Pulmonary artery endothelial cell (primary cell): ENCODE measurements at regions not wholly inside any gene's neighbourhood (a gene's known extent, or its start where the extent isn't known, plus 50 kb on each side); places are given as distances from the start of the nearest gene placed in this dataset.
"Not testable (repeated sequence)": the region's sequence is repeated elsewhere in the genome, so short reads cannot be mapped to it uniquely, and the experiment has no call there.

ENCODE experiments used
- DNase-seq: peaks from one replicate; pipeline ENCODE4 v3.0.0-alpha.2; 2011; ENCODE audit warnings: low read depth, low spot score

DNA sequence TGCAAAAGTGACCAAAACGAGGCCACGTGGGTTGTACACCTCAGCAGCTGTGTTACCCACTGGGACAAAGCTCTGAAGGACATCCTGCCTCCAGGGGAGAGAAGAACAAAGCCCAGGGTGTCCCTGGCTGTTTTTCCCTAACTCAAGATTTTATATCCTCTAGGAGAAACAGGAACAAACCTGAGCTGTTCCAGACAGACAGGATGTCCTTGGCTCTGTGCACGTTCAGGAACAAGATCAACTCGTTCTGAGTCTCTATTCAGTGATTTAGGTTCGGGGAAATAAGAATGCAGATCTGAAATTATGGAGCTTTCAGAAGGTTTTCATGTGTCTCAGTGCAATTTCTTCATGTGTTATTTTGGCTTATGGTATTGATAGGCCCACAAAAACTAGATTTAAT is 465.3 kb downstream of the TMEM121 start:
- DNase-seq = not testable (repeated sequence)

DNA sequence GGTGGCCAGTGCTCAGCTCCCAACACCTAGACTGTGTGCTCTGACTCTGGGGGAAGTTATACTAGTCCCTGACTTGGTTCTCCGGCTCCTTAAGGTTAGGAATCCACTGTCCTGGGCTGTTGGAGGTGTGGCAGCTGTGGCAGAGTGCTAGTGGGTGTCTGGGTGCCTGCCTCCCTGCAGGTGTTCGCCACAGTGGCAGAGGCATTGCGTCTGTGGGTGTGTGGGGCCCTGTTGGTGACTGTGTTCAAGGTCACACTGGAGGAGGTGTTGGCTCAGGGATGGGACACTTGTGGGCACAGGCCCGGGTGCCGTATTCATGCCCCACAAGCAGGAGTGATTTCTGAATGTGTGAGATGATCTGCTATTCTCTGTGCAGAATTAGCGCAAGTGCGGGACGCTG is 467.4 kb downstream of the TMEM121 start:
- no peak for DNase-seq

DNA sequence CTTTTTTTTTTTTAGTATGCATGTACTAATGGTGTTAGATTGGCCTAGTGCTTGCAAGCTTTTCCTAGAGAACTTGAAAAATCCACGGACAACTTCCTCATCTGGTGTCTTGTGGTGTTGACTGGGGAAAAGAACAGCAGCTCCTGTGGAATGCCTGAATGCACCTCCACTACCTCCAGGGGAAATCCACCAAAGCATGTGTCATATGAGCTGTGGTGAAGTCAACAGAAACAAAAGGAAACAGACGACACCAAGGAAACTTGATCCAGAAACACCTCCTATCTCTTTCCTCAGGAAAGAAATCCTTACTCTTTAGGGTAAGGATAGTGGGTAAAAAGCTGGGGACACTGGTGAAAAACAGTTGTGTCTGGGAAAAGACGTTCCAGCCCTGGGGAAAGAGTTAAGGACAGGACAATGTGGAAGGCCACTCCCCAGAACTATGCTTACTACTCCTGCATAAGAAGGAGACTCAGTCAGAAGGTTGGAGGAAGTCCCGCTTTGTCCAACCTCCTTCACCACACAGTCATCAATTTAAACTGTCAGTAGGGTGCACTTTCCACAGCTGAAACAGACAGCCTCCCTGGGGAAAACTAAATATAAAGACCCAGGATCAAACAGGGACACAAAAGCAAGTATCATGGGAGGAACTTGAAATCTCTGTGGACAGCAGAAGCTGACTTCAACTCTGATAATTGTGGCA is 468.8 kb downstream of the TMEM121 start:
- not testable (repeated sequence) for DNase-seq

DNA sequence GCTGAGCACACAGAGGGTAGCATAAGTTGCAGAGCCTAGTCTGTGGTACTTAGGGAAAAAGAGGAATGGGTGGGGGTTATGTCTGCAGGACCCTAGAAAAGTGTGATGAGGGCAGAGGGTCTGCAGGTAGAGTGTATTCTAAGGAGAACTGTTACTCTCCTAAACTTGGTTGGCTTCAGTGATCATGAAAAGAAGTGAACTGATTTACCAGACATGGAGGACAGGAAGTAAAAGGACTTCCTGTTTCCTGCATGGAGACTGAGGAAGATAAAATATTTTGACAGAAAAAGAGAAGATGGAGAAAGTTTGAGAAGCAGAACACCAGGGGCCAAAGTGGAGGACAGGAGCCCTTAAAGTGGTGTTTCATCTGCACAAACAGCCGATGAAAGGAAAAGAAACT is 472.2 kb downstream of the TMEM121 start:
- DNase-seq = not testable (repeated sequence)

DNA sequence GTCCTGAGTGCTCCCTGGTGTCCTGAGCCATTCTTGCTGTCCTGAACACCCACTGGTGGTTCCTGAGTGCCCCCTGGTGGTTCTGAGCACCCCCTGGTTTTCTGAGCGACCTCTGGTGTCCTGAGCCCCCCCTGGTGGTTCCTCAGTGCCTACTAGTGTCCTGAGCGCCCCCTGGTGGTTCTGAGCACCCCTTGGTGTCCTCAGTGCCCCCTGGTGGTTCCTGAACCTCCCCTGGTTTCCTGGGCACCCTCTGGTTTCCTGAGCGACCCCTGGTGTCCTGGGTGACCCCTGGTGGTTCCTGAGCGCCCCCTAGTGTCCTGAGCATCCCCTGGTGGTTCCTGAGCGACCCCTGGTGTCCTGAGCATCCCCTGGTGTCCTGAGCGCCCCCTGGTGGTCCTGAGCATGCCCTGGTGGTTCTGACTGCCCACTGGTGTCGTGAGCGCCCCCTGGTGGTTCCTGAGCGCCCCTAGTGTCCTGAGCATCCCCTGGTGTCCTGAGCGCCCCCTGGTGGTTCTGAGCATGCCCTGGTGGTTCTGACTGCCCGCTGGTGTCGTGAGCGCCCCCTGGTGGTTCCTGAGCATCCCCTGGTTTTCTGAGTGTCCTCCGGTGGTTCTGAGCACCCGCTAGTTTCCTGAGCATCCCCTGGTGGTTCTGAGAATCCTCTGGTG is 473.1 kb downstream of the TMEM121 start:
- peak; percentile 7 for DNase-seq

DNA sequence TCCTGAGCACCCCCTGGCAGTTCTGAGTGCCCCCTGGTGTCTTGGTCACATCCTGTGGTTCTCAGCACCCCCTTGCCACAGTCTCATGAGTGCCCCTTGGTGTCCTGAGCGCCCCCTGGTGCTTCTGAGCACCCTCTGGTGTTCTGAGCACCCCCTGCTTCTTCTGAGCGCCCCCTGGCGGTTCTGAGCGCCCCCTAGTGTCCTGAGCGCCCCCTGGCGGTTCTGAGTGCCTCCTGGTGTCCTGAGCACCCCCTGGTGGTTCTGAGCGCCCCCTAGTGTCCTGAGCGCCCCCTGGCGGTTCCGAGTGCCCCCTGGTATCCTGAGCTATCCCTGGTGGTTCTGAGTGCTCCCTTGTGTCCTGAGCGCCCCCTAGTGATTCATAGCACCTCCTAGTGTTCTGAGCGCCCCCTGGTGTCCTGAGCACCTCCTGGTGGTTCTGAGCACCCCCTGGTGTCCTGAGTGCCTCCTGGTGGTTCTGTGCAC is 473.7 kb downstream of the TMEM121 start:
- not testable (repeated sequence) for DNase-seq

DNA sequence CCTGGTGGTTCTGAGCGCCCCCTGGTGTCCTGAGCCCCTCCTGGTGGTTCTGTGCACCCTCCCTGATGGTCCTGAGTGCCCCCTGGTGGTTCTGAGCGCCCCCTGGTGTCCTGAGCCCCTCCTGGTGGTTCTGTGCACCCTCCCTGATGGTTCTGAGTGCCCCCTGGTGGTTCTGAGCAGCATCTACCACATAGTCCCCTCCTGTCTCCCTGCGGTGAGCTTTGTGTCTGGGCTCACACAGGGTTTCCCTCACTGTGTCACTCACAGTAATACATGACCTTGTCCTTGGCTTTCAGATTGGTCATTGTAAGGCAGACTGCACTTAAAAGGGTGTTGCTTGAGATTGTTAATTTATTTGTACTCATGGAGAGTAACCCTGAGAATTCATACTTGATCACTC is 474.9 kb downstream of the TMEM121 start:
- DNase-seq = not testable (repeated sequence)

DNA sequence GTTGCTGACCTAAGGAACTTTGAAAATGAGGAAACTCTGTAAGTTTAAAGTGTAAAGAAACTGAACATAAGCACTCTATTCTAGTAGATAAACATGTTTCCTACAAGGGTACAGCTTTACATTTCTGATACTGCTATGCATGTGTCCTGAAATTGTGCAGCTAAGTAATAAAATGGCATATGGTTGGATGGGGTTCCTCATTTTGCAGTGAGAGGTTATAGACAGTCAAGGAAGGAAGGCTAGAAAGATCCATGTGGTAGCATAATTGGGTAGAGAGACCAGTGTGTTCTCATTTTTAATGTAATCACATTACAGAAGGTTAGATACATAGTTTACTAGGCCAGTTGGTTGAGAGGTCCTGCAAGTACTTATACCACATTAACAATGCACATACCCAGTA is 477.0 kb downstream of the TMEM121 start:
- no peak for DNase-seq

DNA sequence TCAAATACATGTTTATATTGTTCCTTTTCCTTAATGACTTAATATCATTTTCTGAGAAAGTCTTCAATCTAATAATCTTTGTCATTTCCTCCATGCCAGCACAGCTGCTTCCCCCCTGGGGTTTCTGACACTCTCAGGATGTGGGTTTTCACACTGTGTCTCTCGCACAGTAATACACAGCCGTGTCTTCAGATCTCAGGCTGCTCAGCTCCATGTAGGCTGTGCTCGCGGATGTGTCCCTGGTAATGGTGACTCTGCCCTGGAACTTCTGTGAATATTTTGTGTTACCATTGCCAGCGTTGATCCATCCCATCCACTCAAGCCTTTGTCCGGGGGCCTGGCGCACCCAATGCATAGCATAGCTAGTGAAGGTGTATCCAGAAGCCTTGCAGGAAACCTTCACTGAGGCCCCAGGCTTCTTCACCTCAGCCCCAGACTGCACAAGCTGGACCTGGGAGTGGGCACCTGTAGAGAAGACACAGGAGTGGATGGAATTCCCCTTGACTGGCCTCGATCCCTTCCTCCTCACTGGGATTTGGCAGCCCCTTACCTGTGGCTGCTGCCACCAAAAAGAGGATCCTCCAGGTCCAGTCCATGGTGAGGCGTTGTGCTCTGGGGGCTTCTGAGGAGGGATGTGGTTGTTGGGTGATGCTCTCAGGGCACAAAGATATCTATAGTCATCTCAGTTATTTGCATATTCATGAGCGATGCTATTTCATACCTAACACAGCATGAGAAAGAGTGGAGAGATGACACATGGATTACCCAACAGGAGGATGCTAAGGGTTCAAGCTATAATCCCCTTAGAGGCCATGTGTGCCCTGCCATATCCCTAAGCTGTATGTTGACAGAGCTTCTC is 478.8 kb downstream of the TMEM121 start:
- not testable (repeated sequence) for DNase-seq

DNA sequence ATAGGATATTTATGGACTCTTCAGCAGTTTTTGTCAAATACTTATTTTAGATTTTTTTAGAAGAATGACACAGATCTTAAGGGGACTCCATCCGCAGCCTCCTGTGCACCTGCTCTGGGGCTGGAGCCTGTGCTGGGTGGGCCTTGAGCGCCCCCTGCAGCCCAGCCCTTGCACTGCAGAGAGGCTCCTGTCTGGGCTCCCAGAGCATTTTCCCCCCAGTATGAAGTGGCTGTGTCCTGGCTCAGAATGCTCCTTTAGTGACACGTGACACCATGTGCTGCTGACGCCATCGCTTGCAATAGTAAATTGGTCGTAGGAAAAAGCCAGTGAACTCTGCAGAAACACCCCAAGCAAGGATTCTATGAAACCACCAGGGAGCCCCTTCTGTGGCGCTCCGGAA is 479.7 kb downstream of the TMEM121 start:
- DNase-seq = not testable (repeated sequence)

DNA sequence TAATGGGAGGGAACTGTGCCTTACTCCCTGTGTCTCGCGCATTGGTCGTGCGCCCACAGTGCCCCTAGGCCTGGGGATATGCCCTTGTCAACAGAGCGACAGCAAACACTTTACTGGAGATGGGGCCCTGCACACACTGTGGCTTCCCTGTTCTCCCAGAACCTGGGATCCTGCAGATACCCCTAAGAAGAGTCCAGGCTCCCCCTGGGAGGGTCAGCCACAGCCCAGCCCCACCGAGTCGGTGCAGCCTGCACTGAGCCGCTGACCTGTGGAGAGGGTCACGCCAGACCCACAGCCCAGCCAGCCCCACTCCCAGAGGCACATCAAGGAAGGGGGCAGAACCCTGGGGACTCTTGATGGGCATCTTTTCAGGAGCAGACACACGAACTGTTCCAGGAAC is 480.3 kb downstream of the TMEM121 start:
- not testable (repeated sequence) for DNase-seq

DNA sequence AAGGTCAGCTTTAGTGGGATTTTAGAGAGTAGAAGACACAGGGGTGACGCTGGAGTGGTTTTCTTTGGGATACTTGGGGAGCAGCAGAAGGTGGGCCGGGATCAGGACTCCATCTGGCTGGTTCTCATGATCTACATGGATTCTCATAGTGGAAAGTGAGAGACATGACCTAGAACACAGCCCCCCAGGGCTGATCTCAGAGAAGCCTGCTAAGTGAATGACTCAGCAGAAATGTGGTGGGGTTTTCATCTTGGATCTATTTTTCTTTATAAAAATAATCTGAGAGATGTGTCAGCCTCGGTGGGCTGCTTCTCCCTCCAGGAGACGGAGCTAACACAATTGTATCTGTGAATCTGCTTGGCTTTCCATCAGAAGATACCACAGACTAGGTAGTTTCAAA is 484.4 kb downstream of the TMEM121 start:
- DNase-seq = no peak

DNA sequence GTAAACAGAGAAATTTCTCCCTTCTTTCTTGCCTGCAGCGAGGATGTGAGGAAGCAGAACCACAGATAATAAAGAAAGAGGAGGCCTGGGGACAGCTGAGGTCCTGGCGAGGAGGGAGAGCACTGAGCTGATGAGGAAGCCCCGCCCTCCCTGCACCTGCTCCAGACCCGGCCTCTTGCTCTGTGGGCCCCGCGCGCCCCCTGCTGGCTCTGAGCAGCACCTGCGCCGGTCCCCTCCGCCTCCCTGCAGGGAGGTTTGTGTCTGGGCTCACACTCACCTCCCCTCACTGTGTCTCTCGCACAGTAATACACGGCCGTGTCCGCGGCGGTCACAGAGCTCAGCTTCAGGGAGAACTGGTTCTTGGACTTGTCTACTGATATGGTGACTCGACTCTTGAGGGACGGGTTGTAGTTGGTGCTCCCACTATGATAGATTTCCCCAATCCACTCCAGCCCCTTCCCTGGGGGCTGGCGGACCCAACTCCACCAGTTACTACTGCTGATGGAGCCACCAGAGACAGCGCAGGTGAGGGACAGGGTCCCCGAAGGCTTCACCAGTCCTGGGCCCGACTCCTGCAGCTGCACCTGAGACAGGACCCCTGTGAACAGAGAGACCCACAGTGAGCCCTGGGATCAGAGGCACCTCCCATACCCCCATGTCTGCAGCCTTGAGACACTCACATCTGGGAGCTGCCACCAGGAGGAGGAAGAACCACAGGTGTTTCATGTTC is 485.4 kb downstream of the TMEM121 start:
- DNase-seq = not testable (repeated sequence)

DNA sequence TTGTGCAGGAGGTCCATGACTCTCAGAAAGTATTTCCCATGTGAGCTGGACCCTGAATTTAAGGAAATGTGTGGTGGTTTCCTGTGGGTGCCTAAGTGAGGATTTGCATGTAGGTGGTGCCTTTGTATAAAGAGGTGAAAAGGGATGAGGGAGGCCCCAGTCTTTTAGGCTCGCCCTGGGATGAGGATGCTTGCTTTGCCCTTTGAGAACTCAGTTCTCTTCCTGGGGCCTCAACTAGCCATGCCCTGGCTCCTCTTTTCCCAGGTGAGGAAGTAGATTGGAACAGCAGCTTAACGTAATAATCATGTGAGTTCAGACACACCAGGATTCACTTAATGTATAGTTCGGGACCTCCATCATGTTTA is 486.0 kb downstream of the TMEM121 start:
- not testable (repeated sequence) for DNase-seq

DNA sequence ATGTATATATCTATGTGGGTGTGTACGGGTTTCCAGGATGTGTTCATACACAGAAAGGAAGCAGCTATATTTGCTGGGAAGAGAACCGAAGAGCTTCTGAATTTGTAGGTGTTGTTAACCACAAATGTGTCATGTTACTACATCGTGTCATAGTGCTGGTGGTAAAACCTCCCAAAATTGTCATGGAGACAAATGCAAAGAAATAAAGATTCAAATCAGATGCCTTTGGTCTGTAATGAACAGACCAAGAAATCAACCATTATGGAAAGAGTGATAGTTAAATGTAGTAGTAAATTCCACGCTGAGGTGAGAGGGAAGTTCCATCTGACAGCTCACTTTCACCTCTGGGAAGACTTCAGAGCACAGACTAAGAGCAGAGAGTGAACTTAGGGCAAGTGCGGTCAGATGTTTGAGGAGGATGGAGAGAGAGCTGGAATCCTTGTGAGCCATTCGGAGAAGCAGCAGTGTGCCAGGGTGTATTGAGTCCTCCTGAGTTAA is 487.5 kb downstream of the TMEM121 start:
- DNase-seq = no peak

DNA sequence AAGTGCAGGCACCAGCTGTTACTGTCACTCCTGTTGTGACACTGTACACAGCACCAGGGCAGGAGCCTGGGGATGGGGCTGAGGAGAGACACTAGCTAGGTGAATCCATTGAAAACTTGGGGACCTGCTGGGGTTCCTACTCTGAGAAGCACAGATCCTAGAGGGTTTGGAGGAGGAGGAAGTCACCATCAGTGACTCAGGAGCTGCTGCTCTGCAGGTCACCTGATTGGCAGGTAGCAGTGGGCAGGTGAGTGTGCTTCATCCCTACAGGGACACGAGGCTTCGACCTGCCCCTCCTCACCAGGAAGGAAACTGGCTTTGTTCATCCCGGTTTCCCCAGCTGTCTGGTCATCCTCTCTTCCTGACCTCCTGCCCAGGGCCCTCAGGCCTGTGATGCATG is 491.6 kb downstream of the TMEM121 start:
- not testable (repeated sequence) for DNase-seq

DNA sequence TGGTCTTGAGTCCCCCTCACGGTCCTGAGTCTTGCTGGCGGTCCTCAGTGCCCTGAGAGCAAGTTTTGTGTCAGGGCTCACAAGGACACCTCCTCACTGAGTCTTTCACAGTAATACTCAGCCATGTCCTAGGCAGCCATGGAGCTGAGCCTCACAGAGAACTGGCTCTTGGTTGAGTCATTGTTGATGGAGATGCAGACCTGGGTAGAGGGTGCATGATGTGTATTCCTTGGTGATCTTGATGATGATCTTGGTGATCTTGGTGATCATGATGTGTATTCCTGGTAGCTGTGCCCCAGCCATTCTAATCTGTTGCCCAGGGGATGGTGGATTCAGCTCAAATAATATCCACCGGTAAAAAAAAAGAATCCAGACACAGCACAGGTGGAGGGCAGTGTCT is 495.4 kb downstream of the TMEM121 start:
- no peak for DNase-seq

DNA sequence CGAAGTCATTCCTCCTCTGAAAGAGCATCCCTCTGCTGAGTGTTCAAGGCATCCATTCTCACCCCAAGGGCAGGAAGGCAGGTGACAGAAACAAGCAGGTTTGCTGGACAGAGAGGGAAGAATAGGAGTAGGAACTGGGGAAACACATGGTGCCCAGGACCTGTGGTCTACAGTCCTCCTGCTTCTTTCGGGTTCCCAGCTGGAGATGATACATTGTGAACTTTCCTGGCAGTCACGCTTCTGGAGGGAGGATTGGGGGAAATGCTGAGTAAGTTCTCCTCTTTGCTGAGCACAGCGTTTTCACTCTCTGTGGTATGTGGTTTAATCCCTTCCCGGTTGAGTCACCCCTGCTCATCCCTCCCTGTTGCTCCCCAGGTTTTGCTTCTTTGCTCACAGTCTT is 496.3 kb downstream of the TMEM121 start:
- not testable (repeated sequence) for DNase-seq

DNA sequence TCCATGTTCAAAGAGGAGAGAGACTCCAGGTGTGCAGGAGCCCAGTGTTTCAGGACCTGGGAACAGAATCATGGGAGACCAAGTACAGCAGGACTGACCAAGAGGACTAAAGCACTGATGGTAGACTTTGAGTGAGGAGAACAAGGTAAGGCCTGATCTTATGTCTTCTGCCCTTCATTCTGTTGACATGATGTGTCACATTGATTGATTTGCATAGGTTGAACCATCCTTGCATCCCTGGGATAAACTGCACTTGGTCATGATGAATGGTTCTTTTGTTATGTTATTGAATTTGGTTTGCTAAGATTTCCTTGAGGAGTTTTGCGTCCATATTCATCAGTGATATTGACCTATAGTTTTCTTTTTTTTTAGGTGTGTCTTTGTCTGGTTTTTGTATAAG is 497.0 kb downstream of the TMEM121 start:
- DNase-seq = no peak

DNA sequence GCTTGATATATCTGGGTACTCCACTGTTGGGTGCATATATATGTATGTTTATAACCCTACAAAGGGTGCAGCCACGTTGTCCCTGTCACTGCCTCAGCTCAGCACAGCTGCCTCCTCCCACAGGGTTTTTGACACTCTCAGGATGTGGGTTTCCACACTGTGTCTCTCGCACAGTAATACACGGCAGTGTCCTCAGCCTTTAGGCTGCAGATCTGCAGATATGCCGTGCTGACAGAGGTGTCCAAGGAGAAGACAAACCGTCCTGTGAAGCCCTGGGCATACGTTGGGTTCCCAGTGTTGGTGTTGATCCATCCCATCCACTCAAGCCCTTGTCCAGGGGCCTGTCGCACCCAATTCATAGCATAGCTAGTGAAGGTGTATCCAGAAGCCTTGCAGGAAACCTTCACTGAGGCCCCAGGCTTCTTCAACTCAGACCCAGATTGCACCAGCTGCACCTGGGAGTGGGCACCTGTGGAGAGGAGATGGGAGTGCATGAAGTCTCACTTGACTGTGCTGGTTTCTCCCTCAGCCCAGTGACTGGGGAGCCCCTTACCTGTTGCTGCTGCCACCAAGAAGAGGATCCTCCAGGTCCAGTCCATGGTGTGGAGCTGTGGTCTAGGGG is 498.7 kb downstream of the TMEM121 start:
- no peak for DNase-seq

DNA sequence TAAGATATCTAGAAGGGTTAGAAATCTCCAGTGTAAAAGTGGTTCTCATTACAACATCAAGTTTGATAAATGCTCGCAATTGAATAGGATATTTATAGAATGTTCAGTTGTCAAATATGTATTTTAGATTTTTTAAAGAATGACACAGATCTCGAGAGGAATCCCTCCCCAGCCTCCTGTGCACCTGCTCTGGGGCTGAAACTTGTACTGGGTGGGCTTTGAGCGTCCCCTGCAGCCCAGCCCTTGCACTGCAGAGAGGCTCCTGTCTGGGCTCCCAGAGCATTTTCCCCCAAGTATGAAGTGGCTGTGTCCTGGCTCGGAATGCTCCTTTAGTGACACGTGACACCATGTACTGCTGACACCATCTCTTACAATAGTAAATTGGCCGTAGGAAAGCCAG is 499.6 kb downstream of the TMEM121 start:
- no peak for DNase-seq
